Dermis microvascular lymphatic vessel endothelial cell (primary cell): ENCODE measurements at regions not wholly inside any gene's neighbourhood (a gene's known extent, or its start where the extent isn't known, plus 50 kb on each side); places are given as distances from the start of the nearest gene placed in this dataset.

ENCODE experiments used
- DNase-seq, 2 donors: peaks; one replicate each; pipeline versions ENCODE4 v3.0.0 to v3.0.0-alpha.2; 2010; ENCODE audit warnings: low read depth in 2 of 2

DNA sequence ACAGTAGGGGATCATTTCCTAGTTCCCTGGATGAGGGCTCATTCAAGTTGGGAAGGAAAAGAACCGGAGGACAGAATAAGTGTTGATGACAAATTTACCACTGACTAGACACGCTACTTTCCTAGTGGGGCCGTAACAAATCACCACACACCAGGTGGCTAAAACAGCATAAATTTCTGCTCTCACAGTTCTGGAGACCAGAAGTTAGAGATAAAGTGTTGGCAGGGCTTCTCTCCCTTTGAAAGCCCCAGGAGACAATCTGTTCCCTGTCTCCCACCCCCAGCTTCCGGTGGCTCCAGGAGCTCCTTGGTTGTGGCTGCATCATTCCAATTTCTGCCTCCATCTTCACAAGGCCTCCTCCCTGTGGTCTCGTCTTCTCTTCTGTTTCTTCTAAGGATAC lies 65.4 kb upstream of the ARGLU1 start:
- DNase-seq: no peak

DNA sequence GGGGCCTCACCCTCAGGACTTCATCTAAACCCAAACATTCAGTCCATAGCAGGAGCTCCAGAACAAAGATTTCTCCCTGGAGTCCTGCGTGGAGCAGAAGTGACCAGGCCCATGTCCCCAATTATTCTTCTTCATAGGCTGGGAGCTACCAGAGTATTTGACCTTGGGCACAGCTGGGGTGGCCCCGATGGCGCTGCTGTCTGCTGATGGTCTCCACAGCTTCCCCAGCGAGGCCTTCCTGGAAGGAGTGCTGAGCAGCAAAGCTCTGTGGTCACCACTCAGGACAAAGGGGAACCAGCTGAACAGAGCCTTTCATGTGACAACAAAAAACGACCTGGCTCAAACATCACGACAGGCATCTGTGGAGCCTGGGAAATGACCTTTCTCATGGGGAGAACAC lies 62.7 kb upstream of the ARGLU1 start:
- no peak for DNase-seq

DNA sequence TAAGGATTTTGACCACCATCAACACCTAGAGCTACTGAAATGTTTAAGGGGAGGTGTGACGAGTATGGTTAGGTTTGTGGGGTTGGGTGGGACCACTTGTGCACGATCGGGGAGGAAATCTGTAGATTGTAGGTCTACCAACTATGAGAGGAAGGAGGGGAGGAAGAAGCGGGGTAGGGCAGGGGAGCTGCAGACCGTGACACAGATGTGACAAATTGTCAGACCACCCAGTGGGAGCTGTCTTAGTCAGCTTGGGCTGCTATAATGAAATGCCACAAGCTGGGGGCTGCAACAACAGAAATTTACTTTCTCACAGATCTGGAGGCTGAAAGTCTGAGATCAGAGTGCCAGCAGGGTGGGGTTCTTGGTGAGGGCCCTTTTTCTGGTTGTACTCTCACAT lies 62.2 kb upstream of the ARGLU1 start:
- DNase-seq: no peak

DNA sequence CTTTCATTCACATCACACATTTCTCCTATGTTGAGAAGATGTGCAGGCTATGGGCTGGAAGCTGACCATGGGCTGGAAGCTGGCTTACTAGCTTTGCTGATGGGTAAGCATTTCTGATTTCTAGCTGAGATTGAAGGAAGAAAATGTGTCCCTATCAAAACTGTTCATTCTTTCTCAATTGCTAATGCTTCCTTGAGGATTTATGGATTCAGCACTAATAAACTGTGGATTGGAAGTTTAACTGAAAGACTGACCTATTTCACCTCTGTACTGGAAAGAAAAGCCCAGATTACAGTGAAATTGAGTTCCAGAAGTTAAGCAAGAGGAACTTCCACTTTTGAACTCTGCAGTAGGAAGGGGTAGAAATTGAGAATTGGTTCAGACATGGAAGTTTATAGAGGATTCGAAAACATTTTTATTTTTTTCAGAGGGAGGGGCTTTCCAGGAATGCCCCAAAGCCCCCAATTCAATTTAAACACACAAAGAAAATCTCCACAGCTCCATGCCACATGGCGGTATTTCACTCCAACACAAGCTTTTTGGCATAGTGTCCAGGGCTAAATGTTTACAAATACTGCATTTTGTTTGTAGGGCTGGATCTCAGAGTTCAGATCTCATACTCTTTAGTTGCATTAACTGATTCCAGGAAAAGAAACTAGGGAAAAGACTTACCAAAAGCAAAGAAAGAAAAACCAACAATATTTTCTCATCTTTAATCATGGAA lies 61.2 kb upstream of the ARGLU1 start:
- no peak for DNase-seq

DNA sequence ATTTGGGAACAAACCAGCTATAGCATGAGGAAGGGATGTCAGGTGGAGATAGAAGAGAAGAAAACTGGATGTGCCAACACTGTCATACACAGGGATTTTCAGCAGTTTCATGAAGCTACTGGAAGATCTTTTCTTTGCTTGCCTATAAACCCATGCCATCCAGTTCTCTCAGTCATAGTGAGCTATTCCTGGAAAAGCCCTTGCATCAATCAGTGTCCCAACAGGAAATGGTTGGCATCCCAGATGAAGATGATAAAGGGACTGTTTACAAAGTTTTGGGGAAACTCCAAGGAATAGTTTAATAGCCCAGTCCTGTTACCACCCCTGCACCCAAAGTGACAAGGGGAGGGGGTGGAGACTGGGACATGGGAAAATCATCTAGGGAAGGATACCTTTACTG lies 58.5 kb upstream of the ARGLU1 start:
- no peak for DNase-seq

DNA sequence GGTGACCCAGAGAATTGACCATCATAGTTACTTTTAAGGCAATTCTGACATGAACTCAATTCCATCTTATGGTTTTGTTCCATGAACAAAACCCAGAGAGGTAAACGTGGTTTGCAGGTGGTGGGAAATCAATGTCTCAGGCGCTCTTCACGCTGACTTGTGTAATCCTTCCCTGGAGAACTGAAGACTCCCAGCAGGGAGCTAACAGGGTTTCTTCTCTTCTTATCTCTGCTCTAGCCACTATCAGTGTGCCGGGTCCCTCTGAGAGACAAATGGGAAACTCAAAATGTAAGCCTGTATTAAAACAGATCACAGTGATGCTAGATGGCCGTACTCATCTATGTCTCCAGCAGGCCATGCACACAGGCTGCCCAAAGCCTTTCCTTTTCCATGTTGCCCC lies 57.6 kb upstream of the ARGLU1 start:
- DNase-seq: no peak

DNA sequence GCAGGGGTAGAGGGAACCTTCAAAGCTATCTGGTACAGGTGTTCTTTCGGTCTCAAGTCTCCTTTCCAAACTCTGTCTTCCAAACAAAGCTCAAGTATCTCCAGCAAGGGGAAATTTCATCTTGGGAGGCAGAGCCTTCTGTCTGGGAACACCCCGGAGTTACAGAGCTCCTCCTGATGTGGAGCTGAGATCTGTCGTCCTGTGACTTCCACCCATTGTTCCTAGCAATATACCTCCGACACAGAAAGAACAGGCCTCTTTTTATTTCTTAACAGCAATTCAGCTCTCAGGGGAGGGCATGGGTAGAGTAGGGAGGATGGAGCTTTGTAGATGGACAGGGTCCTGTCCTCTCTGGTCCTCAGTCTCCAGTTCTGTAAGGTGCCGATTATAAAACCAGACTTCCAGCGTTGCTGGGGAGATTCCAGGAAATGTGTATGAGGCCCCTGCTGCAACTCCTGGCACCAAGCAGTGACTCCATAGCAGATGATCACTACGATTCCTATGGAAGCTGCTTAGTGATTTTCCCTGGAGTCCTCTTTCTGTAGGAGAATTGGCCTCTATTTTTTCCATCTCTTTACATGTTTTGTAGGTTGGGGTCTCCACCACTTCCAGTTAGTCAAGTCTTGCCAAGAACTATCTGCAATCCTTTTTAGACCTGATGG lies 56.0 kb upstream of the ARGLU1 start:
- DNase-seq: peak in 1 of 2 donors; percentile 7

DNA sequence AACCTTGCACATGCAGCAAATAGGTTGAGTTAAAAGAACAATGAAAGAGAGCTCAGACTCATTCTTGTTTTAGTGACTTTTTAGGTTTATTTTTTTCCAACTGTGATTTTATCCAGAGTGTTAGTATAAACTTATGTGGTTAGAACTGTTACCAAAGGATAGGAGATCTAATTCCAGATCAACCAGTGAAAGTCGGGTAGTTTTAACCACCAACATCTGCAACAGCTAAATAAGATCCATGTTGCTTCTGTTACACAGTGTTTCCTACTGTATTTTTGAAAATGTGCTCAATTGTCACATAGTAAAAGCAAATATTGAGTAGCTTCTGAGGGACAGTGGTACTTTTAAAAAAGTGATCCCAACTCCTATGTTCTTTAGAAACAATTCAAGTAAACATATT lies 53.9 kb upstream of the ARGLU1 start:
- no peak for DNase-seq

DNA sequence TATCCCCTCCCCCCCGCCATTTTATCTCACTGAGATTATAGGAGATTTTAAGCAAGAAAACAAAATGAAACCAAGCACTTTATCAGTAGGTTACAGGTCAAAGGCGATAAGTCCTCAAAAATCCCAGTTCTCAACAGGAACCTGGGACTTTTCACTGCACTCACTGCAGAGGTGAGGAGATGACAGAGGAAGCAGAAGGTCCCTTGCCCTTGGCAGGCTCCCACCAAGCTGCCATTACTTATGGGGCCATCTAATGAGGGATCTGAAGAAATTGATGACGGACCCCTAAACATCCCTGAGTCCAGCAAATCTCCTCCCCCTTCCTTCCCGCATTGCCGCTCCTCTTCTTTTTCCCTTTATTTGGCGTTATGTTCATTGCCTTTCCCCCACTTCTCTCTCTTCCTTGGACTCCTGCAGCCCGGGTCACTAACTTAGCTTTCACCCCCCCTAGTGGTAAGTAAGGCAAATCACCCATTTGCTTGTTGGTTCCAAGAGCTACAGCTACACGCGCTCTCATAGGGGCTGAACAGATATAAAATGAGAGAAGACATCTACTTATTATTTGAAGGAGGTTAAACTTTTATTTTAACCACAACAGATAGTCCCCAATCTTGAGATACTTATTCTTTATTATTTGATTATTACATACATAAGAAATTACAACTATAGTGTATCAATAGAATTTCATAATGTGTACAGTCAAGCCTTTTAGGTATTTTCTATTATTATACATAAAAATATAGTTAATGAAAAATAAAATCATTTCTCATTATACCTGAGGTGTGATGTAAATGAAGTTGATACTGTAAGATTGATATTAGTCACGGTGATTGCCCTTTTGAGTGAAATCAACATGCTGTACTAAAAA lies 52.0 kb upstream of the ARGLU1 start:
- peak; percentile 25 to 74 for DNase-seq
